HG02885 (cell line): ENCODE measurements at regions not wholly inside any gene's neighbourhood (a gene's known extent, or its start where the extent isn't known, plus 50 kb on each side); places are given as distances from the start of the nearest gene placed in this dataset.

Source experiments
- ATAC-seq: cut with Tn5 transposase; IDR thresholded peaks from one replicate; pipeline ENCODE4 v1.9.1; 2021; ENCODE audit warnings: mild to moderate bottlenecking; ENCODE audit not compliant: unreplicated experiment, poor library complexity

- peak; percentile 47 for ATAC-seq
These were observed 52.0 kb upstream of the FAM20B start for GRCh38 chr1:178973652-178974101.
